ENCODE measurements at regions not wholly inside any gene's neighbourhood (a gene's known extent, or its start where the extent isn't known, plus 50 kb on each side); places are given as distances from the start of the nearest gene placed in this dataset.

GRCh38 chr4:181643466-181643865 is 599.7 kb upstream of the TENM3 start:
- Mint-ChIP-seq H3K36me3 (ENCODE audit: low read depth) (no peaks in the 10 kb centered on the region), H3K4me3 (no peak overlapping the region), H3K4me1 (ENCODE audit: low read depth) (no peaks in the 10 kb centered on the region)

GRCh38 chr4:181645489-181645888 is 597.7 kb upstream of the TENM3 start:
- Mint-ChIP-seq H3K4me3 (no peak overlapping the region), H3K4me1 (ENCODE audit: low read depth) (no peaks in the 10 kb centered on the region), H3K36me3 (ENCODE audit: low read depth) (no peaks in the 10 kb centered on the region), H3K27ac (no peak overlapping the region), H3K9me3 (peaks cover 7% of the 10 kb centered on the region), H3K27me3 (no peaks in the 10 kb centered on the region)
- no peak for DNase-seq

More at GRCh38 chr4:181643466-181643865, 599.7 kb upstream of the TENM3 start:
- Mint-ChIP-seq H3K9me3 (no peaks in the 10 kb centered on the region), H3K27ac (no peak overlapping the region), H3K27me3 (no peaks in the 10 kb centered on the region)
- no peak for DNase-seq

- H3K9me3 Mint-ChIP-seq, result peaks cover 7% of the 10 kb centered on the region
- DNase-seq, result no peak
- no peak overlapping the region for H3K27ac Mint-ChIP-seq
- no peaks in the 10 kb centered on the region for H3K4me1 Mint-ChIP-seq (ENCODE audit: low read depth)
- H3K27me3 Mint-ChIP-seq, result no peaks in the 10 kb centered on the region
- H3K36me3 Mint-ChIP-seq (ENCODE audit: low read depth), result no peaks in the 10 kb centered on the region
- H3K4me3 Mint-ChIP-seq, result no peak overlapping the region
Observed at GRCh38 chr4:181646864-181647263, 596.3 kb upstream of the TENM3 start.

GRCh38 chr4:181647396-181648147 is 595.6 kb upstream of the TENM3 start:
- Mint-ChIP-seq H3K9me3 (peaks cover 10% of the 10 kb centered on the region), H3K27ac (no peak overlapping the region), H3K4me1 (ENCODE audit: low read depth) (no peaks in the 10 kb centered on the region), H3K4me3 (no peak overlapping the region), H3K36me3 (ENCODE audit: low read depth) (no peaks in the 10 kb centered on the region), H3K27me3 (no peaks in the 10 kb centered on the region)
- DNase-seq, result no peak

DNA sequence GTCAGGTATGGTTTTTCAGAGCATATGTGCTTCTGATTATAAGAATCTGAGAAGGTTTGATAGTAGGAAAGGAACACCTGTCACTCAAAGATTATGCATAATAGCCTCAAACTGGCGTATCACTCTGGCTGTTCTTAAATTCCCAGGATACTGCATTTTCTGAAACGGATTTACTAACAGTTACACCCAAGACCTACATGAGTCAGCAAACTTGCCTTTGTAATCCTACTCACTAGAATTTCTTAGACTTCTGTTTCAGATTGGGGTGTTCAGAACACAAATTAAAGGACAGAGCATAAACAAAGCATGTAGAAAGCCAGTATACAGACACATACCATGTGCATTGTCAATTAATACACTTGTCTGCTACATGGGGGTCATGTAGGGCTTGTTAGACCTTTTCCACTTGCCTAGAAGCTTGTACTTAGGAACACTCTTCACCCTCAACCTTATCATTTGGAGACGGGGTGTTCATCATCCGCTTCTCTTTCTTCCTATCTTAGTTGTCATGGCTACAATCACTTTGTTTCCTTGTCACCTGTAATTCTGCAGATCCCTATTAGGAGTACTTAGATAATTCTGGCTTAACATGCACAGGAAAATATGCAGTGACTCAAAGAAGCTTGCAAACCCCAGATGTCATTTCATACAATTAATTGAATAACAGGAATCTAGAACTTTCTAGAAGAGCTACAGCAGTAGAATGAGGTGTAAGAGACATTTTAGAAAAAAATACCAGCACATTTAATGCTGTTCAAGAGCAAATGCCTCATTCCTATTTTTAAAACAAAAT is 593.0 kb upstream of the TENM3 start:
- no peak for DNase-seq
- H3K9me3 Mint-ChIP-seq, result peaks cover 21% of the 10 kb centered on the region
- no peak overlapping the region for H3K4me3 Mint-ChIP-seq
- H3K27me3 Mint-ChIP-seq, result no peaks in the 10 kb centered on the region
- no peaks in the 10 kb centered on the region for H3K36me3 Mint-ChIP-seq (ENCODE audit: low read depth)
- no peaks in the 10 kb centered on the region for H3K4me1 Mint-ChIP-seq (ENCODE audit: low read depth)
- H3K27ac Mint-ChIP-seq, result no peak overlapping the region

GRCh38 chr4:181656748-181657147 is 586.5 kb upstream of the TENM3 start:
- no peak overlapping the region for H3K4me3 Mint-ChIP-seq
- H3K27me3 Mint-ChIP-seq, result no peaks in the 10 kb centered on the region

DNA sequence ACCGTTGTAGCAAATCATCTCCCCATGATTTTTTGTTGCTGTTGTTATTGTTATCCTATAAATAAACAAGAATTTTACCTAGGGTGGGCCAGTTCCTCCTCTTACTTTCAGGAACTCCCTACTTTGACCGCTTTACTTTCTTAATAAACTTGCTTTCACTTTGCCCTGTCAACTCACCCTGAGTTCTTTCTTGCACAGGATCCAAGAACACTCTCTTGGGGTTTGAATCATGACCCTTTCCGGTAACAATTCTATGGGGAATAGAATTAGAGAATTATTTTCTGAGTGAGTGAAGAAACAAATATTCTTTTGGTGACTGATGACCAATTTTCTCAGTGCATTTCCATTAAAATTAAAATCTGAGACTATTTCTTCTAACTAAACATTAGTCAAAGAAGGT is 584.0 kb upstream of the TENM3 start:
- Mint-ChIP-seq H3K36me3 (ENCODE audit: low read depth) (no peaks in the 10 kb centered on the region), H3K4me1 (ENCODE audit: low read depth) (no peaks in the 10 kb centered on the region), H3K27ac (no peak overlapping the region), H3K4me3 (no peak overlapping the region), H3K9me3 (peaks cover 10% of the 10 kb centered on the region), H3K27me3 (no peaks in the 10 kb centered on the region)
- no peak for DNase-seq

More at GRCh38 chr4:181656748-181657147, 586.5 kb upstream of the TENM3 start:
- no peak for DNase-seq
- no peaks in the 10 kb centered on the region for H3K36me3 Mint-ChIP-seq (ENCODE audit: low read depth)
- H3K4me1 Mint-ChIP-seq (ENCODE audit: low read depth), result no peaks in the 10 kb centered on the region
- H3K27ac Mint-ChIP-seq, result no peak overlapping the region
- H3K9me3 Mint-ChIP-seq, result peaks cover 17% of the 10 kb centered on the region

DNA sequence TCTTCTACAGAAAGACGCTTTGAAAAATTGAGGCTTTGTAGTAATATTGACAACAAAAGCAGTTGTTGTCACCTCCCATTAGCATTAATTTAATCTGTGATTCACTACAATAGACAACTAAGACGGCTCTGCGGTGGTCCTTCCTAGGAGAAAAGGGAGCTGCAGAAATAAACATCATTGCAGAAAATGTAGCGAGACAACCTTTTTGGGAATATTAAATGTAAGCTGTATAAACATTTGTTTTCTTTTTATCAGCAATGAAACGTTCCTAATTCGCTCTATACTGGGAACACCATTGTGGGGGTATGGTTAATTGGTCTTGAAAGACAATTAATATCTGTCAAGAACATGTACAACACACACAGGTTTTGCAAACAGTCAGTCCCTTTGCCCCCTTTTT is 583.3 kb upstream of the TENM3 start:
- H3K27me3 Mint-ChIP-seq, result no peaks in the 10 kb centered on the region
- H3K27ac Mint-ChIP-seq, result no peak overlapping the region
- no peaks in the 10 kb centered on the region for H3K4me1 Mint-ChIP-seq (ENCODE audit: low read depth)
- H3K9me3 Mint-ChIP-seq, result peaks cover 7% of the 10 kb centered on the region
- H3K36me3 Mint-ChIP-seq (ENCODE audit: low read depth), result no peaks in the 10 kb centered on the region
- no peak overlapping the region for H3K4me3 Mint-ChIP-seq
- no peak for DNase-seq

- Mint-ChIP-seq H3K4me1 (ENCODE audit: low read depth) (no peaks in the 10 kb centered on the region), H3K36me3 (ENCODE audit: low read depth) (no peaks in the 10 kb centered on the region), H3K27ac (no peak overlapping the region), H3K27me3 (no peaks in the 10 kb centered on the region), H3K4me3 (no peak overlapping the region), H3K9me3 (no peaks in the 10 kb centered on the region)
- DNase-seq, result no peak
Observed at GRCh38 chr4:181661090-181661489, 582.1 kb upstream of the TENM3 start.

GRCh38 chr4:181661923-181662322 is 581.3 kb upstream of the TENM3 start:
- H3K4me3 Mint-ChIP-seq, result no peak overlapping the region
- no peaks in the 10 kb centered on the region for H3K36me3 Mint-ChIP-seq (ENCODE audit: low read depth)
- no peaks in the 10 kb centered on the region for H3K9me3 Mint-ChIP-seq
- no peak for DNase-seq
- no peak overlapping the region for H3K27ac Mint-ChIP-seq
- H3K27me3 Mint-ChIP-seq, result no peaks in the 10 kb centered on the region
- H3K4me1 Mint-ChIP-seq (ENCODE audit: low read depth), result no peaks in the 10 kb centered on the region

DNA sequence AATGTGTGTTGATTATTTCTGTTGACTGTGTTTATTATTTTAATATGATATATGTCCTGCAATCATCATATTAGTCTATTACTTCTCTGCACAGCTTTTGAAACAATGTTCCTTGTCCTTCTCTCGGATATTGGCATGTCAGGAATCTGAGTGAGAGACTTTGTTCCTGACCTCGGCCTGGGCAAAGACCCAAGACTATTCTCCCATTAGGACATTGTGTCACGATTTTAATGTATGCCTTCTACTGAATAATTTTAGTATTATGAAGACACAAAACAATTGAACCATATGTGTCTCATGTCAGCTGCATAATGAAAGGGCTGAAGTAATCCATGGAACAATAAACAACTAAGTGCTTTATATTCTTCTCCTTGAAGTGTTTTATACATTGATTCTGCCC is 580.8 kb upstream of the TENM3 start:
- no peaks in the 10 kb centered on the region for H3K27me3 Mint-ChIP-seq
- no peak overlapping the region for H3K4me3 Mint-ChIP-seq
- no peaks in the 10 kb centered on the region for H3K36me3 Mint-ChIP-seq (ENCODE audit: low read depth)
- H3K27ac Mint-ChIP-seq, result no peak overlapping the region
- H3K9me3 Mint-ChIP-seq, result no peaks in the 10 kb centered on the region
- no peak for DNase-seq
- no peaks in the 10 kb centered on the region for H3K4me1 Mint-ChIP-seq (ENCODE audit: low read depth)

- Mint-ChIP-seq H3K4me3 (no peak overlapping the region), H3K9me3 (no peaks in the 10 kb centered on the region), H3K27me3 (no peaks in the 10 kb centered on the region), H3K36me3 (ENCODE audit: low read depth) (no peaks in the 10 kb centered on the region), H3K4me1 (ENCODE audit: low read depth) (no peaks in the 10 kb centered on the region), H3K27ac (no peak overlapping the region)
- DNase-seq, result no peak
Observed at GRCh38 chr4:181670506-181670905, 572.7 kb upstream of the TENM3 start.

DNA sequence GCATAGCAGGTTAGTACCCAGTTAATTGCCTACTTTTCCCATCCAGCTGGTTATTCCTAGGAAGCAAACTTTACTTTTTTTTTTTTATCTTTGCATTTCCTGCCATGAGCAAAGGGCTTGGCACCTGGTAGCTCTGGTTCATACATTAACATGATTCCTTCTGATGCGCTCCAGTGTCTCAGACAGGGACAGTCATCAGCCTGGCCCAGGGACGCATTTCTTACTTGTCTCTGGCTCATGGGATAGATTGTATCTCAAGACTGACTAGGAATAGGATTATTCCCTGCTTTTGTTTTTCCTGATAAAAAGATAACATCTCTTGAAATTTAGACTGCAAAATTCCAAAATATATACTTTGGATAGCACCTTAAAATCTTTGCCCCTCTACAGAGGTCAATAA is 571.5 kb upstream of the TENM3 start:
- no peaks in the 10 kb centered on the region for H3K9me3 Mint-ChIP-seq
- no peaks in the 10 kb centered on the region for H3K36me3 Mint-ChIP-seq (ENCODE audit: low read depth)
- DNase-seq, result no peak
- H3K27ac Mint-ChIP-seq, result no peak overlapping the region
- H3K27me3 Mint-ChIP-seq, result no peaks in the 10 kb centered on the region
- no peaks in the 10 kb centered on the region for H3K4me1 Mint-ChIP-seq (ENCODE audit: low read depth)
- no peak overlapping the region for H3K4me3 Mint-ChIP-seq

DNA sequence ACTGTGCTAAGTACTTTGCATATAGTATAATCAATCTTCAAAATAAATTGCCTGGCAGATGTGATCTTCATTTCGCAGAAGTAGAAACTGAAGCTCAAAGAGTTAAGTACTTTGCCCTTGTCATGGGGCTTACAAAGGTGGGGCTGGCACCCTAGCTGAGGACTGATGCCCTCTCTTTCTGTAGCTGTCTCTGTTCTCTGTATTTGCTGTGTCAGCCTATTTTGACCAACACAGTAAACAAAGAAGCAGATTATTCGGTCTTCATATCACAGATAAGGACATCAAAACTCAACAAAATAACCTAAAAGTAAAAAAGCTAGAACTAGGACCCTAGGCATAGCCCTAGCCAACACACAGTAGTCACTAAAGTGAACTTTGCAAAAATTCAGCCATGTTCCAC is 570.5 kb upstream of the TENM3 start:
- Mint-ChIP-seq H3K27me3 (no peaks in the 10 kb centered on the region), H3K4me3 (no peak overlapping the region), H3K36me3 (ENCODE audit: low read depth) (no peaks in the 10 kb centered on the region), H3K9me3 (peaks cover 5% of the 10 kb centered on the region), H3K4me1 (ENCODE audit: low read depth) (no peaks in the 10 kb centered on the region), H3K27ac (no peak overlapping the region)
- DNase-seq, result no peak

- Mint-ChIP-seq H3K4me1 (ENCODE audit: low read depth) (no peaks in the 10 kb centered on the region), H3K27me3 (no peaks in the 10 kb centered on the region), H3K36me3 (ENCODE audit: low read depth) (no peaks in the 10 kb centered on the region), H3K9me3 (peaks cover 5% of the 10 kb centered on the region), H3K27ac (no peak overlapping the region), H3K4me3 (no peak overlapping the region)
- DNase-seq, result no peak
Observed at GRCh38 chr4:181674315-181674875, 568.8 kb upstream of the TENM3 start.
